Esophagus squamous epithelium (tissue), 4 donors: ENCODE measurements at regions not wholly inside any gene's neighbourhood (a gene's known extent, or its start where the extent isn't known, plus 50 kb on each side); places are given as distances from the start of the nearest gene placed in this dataset.
"Not testable (repeated sequence)": the region's sequence is repeated elsewhere in the genome, so short reads cannot be mapped to it uniquely, and the experiment has no call there.

ENCODE experiments used
- POLR2A ChIP-seq, 4 donors: fragments of 450-650 bp; IDR thresholded peaks; one replicate each; pipeline ENCODE4 v1.6.1; 2017; ENCODE audit warnings: antibody characterized with exemption in 4 of 4, mild to moderate bottlenecking in 4 of 4, moderate library complexity in 3 of 4
- TF ChIP-seq, protein P1 (sequence below), 6 experiments: fragments of 450-650 bp in 4 of 6; fragments of 200-600 bp in 2 of 6; sonication (generic) in 2 of 6; IDR thresholded peaks; one replicate each; pipeline ENCODE4 v1.5.1; 2016 to 2019; ENCODE audit warnings: antibody characterized with exemption in 6 of 6, mild to moderate bottlenecking in 4 of 6, moderate library complexity in 4 of 6

DNA sequence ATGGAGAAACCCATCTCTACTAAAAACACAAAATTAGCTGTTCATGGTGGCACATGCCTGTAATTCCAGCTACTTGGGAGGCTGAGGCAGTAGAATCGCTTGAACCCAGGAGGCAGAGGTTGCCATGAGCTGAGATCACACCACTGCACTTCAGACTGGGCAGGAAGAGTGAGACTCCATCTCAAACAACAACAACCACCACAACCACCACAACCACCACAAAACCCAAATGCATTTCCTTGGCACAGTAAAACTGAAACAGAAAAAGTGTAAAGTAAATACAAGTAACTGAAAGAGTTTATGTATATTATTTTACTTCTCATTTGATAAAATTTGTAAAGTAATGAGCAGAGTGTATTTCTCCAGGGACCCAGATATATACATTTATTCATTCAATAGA, 1177.1 kb downstream of the FOXD4L5 start:
- TF ChIP-seq POLR2A (IDR thresholded peaks at IDR 0.05): not testable (repeated sequence)
- TF ChIP-seq, protein P1, sequence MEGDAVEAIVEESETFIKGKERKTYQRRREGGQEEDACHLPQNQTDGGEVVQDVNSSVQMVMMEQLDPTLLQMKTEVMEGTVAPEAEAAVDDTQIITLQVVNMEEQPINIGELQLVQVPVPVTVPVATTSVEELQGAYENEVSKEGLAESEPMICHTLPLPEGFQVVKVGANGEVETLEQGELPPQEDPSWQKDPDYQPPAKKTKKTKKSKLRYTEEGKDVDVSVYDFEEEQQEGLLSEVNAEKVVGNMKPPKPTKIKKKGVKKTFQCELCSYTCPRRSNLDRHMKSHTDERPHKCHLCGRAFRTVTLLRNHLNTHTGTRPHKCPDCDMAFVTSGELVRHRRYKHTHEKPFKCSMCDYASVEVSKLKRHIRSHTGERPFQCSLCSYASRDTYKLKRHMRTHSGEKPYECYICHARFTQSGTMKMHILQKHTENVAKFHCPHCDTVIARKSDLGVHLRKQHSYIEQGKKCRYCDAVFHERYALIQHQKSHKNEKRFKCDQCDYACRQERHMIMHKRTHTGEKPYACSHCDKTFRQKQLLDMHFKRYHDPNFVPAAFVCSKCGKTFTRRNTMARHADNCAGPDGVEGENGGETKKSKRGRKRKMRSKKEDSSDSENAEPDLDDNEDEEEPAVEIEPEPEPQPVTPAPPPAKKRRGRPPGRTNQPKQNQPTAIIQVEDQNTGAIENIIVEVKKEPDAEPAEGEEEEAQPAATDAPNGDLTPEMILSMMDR (IDR thresholded peaks at IDR 0.05): not testable (repeated sequence)
